PFSK-1 (cell line): ENCODE measurements at regions not wholly inside any gene's neighbourhood (a gene's known extent, or its start where the extent isn't known, plus 50 kb on each side); places are given as distances from the start of the nearest gene placed in this dataset.

Source experiments
- FOXP2 ChIP-seq: optimal IDR thresholded peaks from 2 replicates; pipeline ENCODE3; 2011; ENCODE audit warnings: borderline replicate concordance, control low read depth, inconsistent platforms; ENCODE audit not compliant: insufficient read depth; ENCODE audit errors: extremely low read length, extremely low read depth
- POLR2AphosphoS5 ChIP-seq: IDR thresholded peaks from 2 replicates; pipeline ENCODE4 v1.6.1; 2012; ENCODE audit warnings: low read depth, mild to moderate bottlenecking, control low read depth, low read length, moderate library complexity
- SIN3A ChIP-seq: IDR thresholded peaks from 2 replicates; pipeline ENCODE4 v1.6.1; 2012; ENCODE audit warnings: mild to moderate bottlenecking, low read length, moderate library complexity, borderline replicate concordance; ENCODE audit not compliant: insufficient read depth
- TAF1 ChIP-seq: IDR thresholded peaks from 2 replicates; pipeline ENCODE4 v1.6.1; 2012; ENCODE audit warnings: low read length, control low read depth, borderline replicate concordance; ENCODE audit not compliant: insufficient read depth
- TF ChIP-seq, protein P1 (sequence below), 2 experiments: IDR thresholded peaks; 2 replicates each; pipeline versions ENCODE4 v1.6.1 to v1.8.0; 2011 to 2012; ENCODE audit warnings: low read depth in 2 of 2, low read length in 2 of 2, control low read depth in 1 of 2, inconsistent platforms in 1 of 2, mild to moderate bottlenecking in 1 of 2, moderate library complexity in 1 of 2; ENCODE audit not compliant: insufficient read depth in 1 of 2

DNA sequence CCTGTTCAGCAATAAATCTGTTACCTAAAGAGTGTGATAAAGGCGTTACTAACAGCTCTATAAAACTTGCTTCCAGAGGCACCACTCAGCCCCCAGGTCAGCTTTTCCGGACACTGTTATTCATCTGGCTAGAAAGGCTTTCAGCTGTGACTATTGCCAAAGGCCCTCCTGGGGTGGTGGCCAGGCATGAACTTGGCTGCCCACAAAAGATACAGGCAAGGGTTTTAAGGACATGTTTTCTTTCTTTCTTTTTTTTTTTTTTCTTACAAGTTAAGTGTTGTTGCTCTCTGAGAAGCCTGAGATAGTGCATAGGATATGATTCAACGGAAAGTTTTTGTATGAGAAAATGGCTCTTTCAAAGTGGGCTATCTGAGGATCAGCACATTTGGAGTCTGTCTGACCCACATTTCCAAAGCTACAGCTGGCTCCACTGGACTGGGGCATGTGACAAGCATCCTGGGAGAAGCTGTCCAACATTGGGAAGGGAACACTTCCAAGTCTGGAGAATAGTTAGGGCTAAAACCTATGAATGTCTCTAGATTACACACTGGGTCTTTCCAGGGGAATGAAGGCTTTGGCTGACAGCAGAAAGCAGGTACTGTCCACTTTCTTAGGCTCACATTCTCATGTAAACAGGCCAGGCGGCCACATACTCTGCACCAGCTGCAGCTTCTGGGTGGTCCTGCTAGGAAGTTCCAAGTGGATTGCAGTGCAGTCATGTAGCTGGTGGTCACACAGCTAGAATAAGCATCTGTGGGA, 639.7 kb downstream of the LMO4 start:
- TF ChIP-seq, protein P1, sequence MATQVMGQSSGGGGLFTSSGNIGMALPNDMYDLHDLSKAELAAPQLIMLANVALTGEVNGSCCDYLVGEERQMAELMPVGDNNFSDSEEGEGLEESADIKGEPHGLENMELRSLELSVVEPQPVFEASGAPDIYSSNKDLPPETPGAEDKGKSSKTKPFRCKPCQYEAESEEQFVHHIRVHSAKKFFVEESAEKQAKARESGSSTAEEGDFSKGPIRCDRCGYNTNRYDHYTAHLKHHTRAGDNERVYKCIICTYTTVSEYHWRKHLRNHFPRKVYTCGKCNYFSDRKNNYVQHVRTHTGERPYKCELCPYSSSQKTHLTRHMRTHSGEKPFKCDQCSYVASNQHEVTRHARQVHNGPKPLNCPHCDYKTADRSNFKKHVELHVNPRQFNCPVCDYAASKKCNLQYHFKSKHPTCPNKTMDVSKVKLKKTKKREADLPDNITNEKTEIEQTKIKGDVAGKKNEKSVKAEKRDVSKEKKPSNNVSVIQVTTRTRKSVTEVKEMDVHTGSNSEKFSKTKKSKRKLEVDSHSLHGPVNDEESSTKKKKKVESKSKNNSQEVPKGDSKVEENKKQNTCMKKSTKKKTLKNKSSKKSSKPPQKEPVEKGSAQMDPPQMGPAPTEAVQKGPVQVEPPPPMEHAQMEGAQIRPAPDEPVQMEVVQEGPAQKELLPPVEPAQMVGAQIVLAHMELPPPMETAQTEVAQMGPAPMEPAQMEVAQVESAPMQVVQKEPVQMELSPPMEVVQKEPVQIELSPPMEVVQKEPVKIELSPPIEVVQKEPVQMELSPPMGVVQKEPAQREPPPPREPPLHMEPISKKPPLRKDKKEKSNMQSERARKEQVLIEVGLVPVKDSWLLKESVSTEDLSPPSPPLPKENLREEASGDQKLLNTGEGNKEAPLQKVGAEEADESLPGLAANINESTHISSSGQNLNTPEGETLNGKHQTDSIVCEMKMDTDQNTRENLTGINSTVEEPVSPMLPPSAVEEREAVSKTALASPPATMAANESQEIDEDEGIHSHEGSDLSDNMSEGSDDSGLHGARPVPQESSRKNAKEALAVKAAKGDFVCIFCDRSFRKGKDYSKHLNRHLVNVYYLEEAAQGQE (IDR thresholded peaks at IDR 0.05; ENCODE audit: insufficient read depth in 1 of 2, low read depth in 2 of 2, low read length in 2 of 2), result peak in 1 of 2 experiments; percentile 27; a peak in 1 of 4 replicates
- TF ChIP-seq SIN3A, result no peak

DNA sequence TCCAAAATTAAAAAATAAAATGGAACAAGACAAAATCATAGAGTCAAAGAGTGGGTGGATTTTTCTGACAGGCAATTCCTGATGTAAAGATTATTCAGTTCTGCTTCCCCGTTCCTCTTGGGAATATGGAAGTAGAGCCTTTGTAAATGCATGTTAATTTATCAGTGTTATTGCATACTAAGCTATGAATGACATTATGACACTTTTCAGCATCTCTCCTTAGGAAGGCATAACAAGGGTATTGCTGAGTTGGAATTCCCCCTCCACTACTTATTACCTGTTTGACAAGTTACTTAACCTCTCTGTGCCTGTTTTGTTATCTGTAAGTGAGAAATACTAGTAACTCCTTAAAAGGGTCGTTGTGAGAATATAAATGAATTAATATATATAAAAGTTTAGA, 640.4 kb downstream of the LMO4 start:
- TF ChIP-seq FOXP2, result no peak
- TF ChIP-seq SIN3A, result no peak
- TF ChIP-seq, protein P1 (IDR thresholded peaks at IDR 0.05; ENCODE audit: insufficient read depth in 1 of 2, low read depth in 2 of 2, low read length in 2 of 2), result no peak

DNA sequence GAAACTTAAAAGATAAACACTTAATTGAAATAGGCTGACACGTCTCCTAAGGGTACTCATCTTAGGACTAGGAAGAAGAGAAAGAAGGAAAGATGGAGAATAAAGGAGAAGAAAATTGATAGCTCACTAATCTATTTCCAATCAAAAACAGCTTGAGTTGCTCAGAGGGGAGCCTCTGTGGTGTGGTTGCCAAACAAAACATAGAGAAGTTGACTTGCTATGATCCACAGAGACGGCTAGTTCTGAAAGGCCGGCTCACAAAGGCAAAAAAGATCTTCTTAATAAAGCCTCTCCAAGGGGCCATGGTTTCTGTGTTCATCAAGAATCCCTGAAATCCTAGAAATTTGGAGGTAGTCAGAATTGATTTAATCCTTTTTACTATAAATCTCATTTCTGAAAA, 644.1 kb downstream of the LMO4 start:
- no peak for TF ChIP-seq TAF1
- no peak for TF ChIP-seq SIN3A
- no peak for TF ChIP-seq POLR2AphosphoS5
- no peak for TF ChIP-seq FOXP2

DNA sequence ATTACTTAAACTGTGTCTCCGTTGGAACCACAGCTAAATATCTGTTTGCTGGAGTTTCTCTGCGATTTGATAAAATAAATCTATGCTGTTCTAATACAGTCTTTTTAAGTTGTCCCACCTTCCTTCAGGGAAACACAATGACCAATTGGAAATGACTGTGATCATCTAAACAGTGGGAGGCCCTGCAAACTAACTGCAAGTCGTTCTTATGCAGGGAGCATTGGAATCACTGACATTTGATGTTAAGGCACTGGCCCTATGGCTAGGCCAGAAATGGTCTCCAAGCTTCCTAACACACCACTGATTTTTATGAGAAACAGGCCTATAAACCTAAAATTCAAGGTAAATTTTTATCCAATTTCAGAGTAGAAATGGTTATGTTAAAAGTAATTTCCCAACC, 645.2 kb downstream of the LMO4 start:
- no peak for TF ChIP-seq POLR2AphosphoS5
- no peak for TF ChIP-seq FOXP2
- TF ChIP-seq SIN3A, result no peak
- TF ChIP-seq TAF1, result no peak
- TF ChIP-seq, protein P1 (IDR thresholded peaks at IDR 0.05; ENCODE audit: insufficient read depth in 1 of 2, low read depth in 2 of 2, low read length in 2 of 2), result no peak

DNA sequence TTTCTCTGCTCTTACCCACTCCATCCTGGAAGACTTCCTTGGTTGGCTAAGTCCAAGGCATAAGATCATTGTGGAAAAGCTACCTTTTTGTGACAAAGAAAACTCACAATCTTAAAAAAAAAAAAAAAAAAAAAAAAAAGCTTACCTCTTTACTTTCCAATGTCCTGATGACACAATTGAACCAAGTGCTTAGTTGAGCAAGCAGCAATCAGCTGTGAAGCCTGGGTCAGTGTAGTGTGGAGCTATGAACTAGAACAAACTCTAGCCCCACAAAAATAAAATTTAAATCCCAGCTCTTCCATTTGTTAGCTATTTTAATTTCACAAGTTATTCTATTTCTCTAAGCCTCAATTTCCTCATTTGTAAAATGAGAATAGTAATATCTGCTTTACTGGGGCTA, 647.6 kb downstream of the LMO4 start:
- TF ChIP-seq TAF1 (no peak), SIN3A (no peak), POLR2AphosphoS5 (no peak), FOXP2 (no peak)
- TF ChIP-seq, protein P1 (IDR thresholded peaks at IDR 0.05; ENCODE audit: insufficient read depth in 1 of 2, low read depth in 2 of 2, low read length in 2 of 2), result no peak
